Activated naive CD8-positive, alpha-beta T cell (primary cell): ENCODE measurements at regions not wholly inside any gene's neighbourhood (a gene's known extent, or its start where the extent isn't known, plus 50 kb on each side); places are given as distances from the start of the nearest gene placed in this dataset.
"Not testable (repeated sequence)": the region's sequence is repeated elsewhere in the genome, so short reads cannot be mapped to it uniquely, and the experiment has no call there.

Source experiments
- H3K27ac Mint-ChIP-seq: one replicate; pipeline ENCODE4 v1.8.0; 2021; ENCODE audit warnings: mixed read lengths
- H3K27me3 Mint-ChIP-seq: one replicate; pipeline ENCODE4 v1.8.0; 2021; ENCODE audit warnings: mixed read lengths
- H3K36me3 Mint-ChIP-seq: one replicate; pipeline ENCODE4 v1.8.0; 2021; ENCODE audit warnings: mixed read lengths
- H3K4me1 Mint-ChIP-seq: one replicate; pipeline ENCODE4 v1.8.0; 2021; ENCODE audit warnings: low read depth, mixed read lengths
- H3K4me3 Mint-ChIP-seq: one replicate; pipeline ENCODE4 v1.8.0; 2021; ENCODE audit warnings: mild to moderate bottlenecking, mixed read lengths
- H3K9me3 Mint-ChIP-seq: one replicate; pipeline ENCODE4 v1.8.0; 2021; ENCODE audit warnings: low read depth, mixed read lengths

GRCh38 chr15:20356444-20356910 lies 185.1 kb downstream of the GOLGA6L6 start:
- Mint-ChIP-seq H3K27me3 (no peaks in the 10 kb centered on the region), H3K27ac (no peak overlapping the region), H3K36me3 (no peaks in the 10 kb centered on the region), H3K9me3 (no peaks in the 10 kb centered on the region), H3K4me1 (peaks cover 3% of the 10 kb centered on the region), H3K4me3 (peak overlapping the region; percentile 49)

- no peaks in the 10 kb centered on the region for H3K36me3 Mint-ChIP-seq
- H3K27ac Mint-ChIP-seq = no peak overlapping the region
- no peak overlapping the region for H3K4me3 Mint-ChIP-seq
These were observed 186.2 kb downstream of the GOLGA6L6 start for GRCh38 chr15:20355256-20355868.

DNA sequence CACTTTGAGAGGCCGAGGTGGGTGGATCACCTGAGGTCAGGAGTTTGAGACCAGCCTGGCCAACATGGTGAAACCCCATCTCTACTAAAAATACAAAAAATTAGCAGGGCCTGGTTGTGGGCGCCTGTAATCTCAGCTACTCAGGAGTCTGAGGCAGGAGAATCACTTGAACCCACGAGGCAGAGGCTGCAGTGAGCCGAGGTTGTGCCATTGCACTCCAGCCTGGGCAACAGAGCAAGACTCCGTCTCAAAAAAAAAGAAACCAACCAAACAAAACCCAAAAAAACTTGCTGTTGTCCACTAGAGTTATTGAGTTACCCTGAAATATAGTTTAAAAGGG lies 186.7 kb downstream of the GOLGA6L6 start:
- not testable (repeated sequence) for H3K4me1 Mint-ChIP-seq, H3K4me3 Mint-ChIP-seq, H3K27ac Mint-ChIP-seq, H3K36me3 Mint-ChIP-seq, H3K9me3 Mint-ChIP-seq, H3K27me3 Mint-ChIP-seq

More at GRCh38 chr15:20355256-20355868, 186.2 kb downstream of the GOLGA6L6 start:
- H3K9me3 Mint-ChIP-seq = no peaks in the 10 kb centered on the region
- peaks cover 3% of the 10 kb centered on the region for H3K4me1 Mint-ChIP-seq
- H3K27me3 Mint-ChIP-seq = peaks cover 3% of the 10 kb centered on the region

- H3K36me3 Mint-ChIP-seq = no peaks in the 10 kb centered on the region
- H3K27ac Mint-ChIP-seq = no peak overlapping the region
- H3K27me3 Mint-ChIP-seq = peaks cover 3% of the 10 kb centered on the region
- peaks cover 3% of the 10 kb centered on the region for H3K4me1 Mint-ChIP-seq
- H3K4me3 Mint-ChIP-seq = no peak overlapping the region
- H3K9me3 Mint-ChIP-seq = no peaks in the 10 kb centered on the region
These were observed 187.4 kb downstream of the GOLGA6L6 start for GRCh38 chr15:20353966-20354883.

DNA sequence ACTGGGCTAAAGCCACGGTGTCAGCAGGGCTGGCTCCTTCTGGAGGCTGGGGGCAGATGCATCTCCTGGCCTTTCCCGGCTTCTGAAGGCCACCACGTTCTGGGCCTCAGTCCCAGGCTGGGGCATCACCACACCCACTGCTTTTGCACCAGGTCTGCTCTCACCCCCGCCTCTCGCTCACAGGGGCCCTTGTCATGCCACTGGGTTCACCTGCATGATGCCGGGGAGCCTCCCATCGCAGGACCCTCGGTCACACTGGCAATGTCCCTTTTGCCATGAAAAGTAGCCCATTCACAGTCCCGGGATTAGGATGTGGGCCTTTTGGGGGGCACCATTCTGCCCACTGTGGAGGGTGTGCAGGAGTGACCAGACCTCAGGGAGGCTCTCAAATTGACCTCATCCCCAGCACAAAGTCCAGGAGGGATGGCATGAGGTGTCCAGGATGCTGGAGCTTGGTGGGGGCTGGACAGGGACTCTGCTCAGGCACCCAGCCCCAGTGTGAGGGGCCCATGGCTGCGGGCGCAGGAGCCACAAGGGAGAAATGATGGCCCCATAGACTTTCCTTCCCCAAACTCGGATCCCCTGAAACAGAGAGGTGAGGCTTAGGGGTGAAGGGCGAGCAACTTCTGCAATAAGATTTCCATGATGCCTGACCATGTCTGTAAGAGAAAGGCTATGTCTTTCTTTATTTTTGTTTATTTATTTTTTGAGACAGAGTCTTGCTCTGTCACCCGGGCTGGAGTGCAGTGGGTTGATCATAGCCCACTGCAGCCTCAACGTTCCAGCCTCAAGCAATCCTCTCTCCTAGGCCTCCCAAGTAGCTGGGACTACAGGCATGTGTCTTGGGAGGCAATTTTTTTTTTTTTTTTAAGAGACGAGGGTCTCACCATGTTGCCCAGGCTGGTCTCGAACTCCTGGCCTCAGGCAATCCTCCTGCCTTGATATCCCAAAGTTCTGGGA lies 189.1 kb downstream of the GOLGA6L6 start:
- Mint-ChIP-seq H3K9me3 (no peaks in the 10 kb centered on the region), H3K4me3 (no peak overlapping the region), H3K27me3 (peaks cover 3% of the 10 kb centered on the region), H3K4me1 (peaks cover 3% of the 10 kb centered on the region), H3K27ac (no peak overlapping the region), H3K36me3 (no peaks in the 10 kb centered on the region)

- peaks cover 2% of the 10 kb centered on the region for H3K4me1 Mint-ChIP-seq
- H3K36me3 Mint-ChIP-seq = no peaks in the 10 kb centered on the region
- H3K4me3 Mint-ChIP-seq = no peak overlapping the region
- no peak overlapping the region for H3K27ac Mint-ChIP-seq
- peaks cover 3% of the 10 kb centered on the region for H3K27me3 Mint-ChIP-seq
- no peaks in the 10 kb centered on the region for H3K9me3 Mint-ChIP-seq
These were observed 190.1 kb downstream of the GOLGA6L6 start for GRCh38 chr15:20351448-20351971.

DNA sequence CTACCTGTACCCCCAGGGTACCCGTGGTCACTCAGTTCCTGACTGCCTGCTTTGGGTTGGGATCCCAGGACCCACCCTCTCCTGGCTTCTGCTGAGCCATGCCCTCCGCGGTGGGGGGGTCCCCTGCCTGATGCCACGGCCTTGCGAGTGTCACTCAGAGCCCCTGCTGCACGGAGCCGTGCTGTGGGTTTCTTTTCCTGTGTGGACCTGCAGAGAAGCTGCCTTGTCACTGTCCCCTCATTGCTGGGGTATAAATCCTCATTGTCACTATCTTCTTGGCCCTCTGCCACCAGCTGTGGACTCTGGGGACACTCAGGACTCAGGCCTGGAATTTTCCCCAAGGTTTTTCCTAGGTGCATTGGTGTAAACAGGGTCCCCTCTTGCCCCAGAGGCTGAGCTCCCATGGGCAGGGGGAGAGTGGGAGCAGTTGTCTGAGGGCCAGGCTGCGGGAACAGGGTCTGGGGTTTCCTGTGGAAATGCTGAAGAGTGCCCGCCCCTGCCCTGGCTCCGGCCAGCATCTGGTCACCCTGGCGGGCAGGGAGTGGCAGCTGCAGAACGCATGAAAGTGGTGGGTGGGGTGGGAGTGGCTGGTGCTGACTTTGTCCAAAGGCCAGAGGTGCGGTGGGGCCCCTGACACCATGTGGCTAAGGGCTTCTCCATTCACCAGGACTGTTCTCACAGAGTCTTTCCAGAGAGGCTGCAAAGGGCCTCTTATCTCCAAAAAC lies 191.7 kb downstream of the GOLGA6L6 start:
- Mint-ChIP-seq H3K4me3 (no peak overlapping the region), H3K4me1 (no peaks in the 10 kb centered on the region), H3K9me3 (no peaks in the 10 kb centered on the region), H3K36me3 (no peaks in the 10 kb centered on the region), H3K27ac (no peak overlapping the region), H3K27me3 (peaks cover 3% of the 10 kb centered on the region)

DNA sequence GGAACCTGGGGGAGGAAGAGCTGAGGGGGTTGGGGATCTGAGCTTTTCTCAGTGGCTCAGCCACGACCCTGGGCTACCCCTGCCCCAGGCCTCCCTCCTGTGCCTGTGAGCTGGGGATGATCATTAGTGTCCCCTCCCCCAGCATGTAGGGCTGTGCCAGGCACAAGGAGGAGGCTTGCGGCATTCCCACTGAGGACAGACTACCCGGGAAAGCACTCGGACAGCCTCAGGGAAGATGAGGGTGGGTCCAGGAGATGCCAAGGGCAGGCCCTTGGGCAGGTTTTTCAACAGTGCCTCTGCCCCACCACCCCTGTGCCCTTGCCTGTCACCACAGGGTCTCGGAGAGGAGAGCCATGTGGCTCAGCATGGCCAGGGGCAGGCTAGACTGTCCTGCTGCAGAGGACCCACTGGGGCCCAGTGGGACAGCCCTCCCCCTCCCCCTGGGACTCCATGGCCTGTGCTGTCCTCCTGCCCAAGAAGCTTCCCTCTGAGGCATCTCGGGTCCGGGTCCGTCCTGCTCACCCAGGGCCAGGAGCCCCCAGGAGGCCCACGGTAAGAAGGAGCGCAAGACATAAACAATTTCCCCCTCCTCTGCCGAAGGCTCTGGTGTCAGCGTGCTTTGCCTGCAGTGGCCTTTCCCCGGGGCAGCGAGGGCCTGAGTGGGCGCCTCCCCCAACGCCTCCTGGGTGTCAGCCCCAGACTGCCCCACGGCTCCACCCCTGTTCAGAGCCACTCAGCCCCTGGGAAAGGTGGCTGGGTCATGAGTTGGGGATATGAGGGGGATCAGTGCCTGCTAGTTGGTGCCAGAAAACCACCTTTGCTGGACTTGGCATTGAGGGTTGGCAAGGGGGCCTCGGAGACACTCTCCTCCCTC lies 192.5 kb downstream of the GOLGA6L6 start:
- no peak overlapping the region for H3K4me3 Mint-ChIP-seq
- no peaks in the 10 kb centered on the region for H3K4me1 Mint-ChIP-seq
- H3K27ac Mint-ChIP-seq = no peak overlapping the region
- peaks cover 3% of the 10 kb centered on the region for H3K27me3 Mint-ChIP-seq
- H3K36me3 Mint-ChIP-seq = no peaks in the 10 kb centered on the region
- H3K9me3 Mint-ChIP-seq = no peaks in the 10 kb centered on the region

GRCh38 chr15:20348291-20348899 lies 193.2 kb downstream of the GOLGA6L6 start:
- Mint-ChIP-seq H3K27me3 (peaks cover 3% of the 10 kb centered on the region), H3K36me3 (no peaks in the 10 kb centered on the region), H3K4me1 (no peaks in the 10 kb centered on the region), H3K27ac (no peak overlapping the region), H3K4me3 (no peak overlapping the region), H3K9me3 (no peaks in the 10 kb centered on the region)

DNA sequence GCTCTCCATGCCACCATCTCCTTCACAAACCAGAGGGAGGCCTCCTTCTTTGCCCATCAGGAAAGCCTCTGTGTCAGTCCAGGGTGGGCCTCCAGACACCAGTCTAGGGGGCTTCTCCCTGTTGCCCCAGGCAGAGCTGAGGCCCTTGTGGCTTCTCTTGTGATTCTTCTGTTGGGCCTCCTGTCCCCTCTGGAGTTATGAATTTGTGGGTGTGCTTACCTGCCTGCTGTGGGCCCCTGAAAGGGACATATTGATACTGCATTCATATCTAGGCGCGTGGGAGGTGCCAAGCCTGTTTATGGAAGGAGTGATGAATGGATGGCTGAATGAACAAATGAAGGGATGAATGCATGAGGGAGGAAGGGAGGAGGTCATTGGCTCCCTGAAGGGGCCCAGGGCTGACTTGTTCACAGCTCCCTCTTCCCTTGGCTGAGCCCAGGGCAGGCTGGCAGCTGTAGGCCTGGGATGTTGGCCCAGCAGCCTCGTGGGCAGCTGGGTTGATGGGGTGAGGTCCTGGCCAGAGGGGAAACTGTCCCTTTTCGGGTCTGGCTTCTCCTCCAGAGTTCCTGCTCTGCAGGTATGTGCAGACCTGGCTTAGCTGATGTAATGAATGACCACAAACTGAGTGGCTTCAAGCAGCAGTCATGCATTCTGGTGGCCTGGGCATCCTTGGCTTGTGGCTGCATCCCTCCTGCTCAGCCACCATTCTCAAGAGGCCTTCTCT lies 195.4 kb downstream of the GOLGA6L6 start:
- Mint-ChIP-seq H3K4me3 (no peak overlapping the region), H3K27ac (no peak overlapping the region), H3K9me3 (no peaks in the 10 kb centered on the region), H3K36me3 (no peaks in the 10 kb centered on the region), H3K4me1 (no peaks in the 10 kb centered on the region), H3K27me3 (peaks cover 1% of the 10 kb centered on the region)

DNA sequence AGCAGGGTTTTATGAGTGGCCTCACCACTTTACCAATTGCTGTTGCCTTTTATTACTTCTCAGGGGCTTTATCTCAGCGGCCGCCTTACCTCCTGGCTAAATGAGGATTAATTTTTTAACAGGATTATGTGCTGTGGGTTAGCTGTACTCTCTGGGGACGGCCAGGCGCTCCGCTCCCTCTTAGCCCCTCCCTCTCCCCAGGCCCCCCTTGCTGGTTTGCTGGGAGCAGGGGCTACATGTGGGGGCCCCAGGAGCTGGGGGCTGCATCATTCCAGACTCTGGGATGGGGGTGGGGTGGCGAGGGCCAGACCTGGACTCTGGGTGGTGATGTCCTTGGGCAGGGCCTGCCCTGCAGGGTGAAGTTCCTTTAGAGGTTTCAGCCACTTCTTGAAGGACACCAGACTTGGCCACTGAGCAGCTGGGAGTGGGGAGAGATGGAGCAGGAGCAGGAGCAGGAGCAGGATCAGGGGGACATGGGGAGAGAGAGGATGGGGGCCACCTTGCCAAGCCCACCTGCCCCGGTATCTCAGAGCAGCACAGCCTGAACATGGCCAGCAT lies 196.1 kb downstream of the GOLGA6L6 start:
- Mint-ChIP-seq H3K36me3 (no peaks in the 10 kb centered on the region), H3K4me1 (no peaks in the 10 kb centered on the region), H3K27ac (no peak overlapping the region), H3K4me3 (no peak overlapping the region), H3K9me3 (no peaks in the 10 kb centered on the region), H3K27me3 (no peaks in the 10 kb centered on the region)

DNA sequence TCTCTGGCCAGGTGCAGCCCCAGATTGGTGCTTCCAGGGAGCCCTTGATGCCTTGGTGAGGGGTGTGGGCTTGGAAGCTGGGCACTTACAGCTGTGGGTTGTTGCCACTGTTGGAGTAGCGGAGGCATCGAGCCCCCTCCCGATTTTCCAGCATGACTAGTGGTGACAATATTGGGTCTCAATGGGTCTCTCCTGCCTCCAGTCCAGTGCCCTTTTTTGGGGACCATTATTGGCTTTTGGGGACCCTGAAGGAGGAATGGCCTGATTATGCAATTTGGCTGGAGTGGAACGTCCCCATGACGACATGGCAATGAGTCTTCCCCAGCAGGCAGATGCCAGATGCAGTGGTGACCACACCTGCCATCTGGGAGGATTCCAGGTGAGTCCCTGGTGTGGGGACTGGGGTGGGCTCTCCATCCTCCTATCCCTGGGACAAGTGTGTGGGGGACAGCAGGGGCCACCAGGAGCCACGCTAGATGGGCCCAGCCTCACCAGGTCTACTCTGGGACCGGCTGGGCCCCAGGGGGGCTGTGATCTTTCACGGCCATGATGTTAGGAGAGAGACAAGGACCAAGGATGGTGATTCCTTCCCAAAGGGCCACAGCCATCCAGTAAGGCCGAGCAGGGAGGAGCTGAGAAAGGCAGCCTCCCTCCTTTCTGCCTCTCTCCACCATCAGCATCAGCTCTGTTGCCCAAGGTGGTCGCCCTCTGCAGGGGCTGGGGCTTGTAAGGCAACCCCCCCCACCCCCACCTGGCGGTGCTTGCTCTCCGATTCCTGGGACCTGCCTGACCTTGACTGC lies 196.8 kb downstream of the GOLGA6L6 start:
- H3K4me1 Mint-ChIP-seq = no peaks in the 10 kb centered on the region
- H3K9me3 Mint-ChIP-seq = no peaks in the 10 kb centered on the region
- no peaks in the 10 kb centered on the region for H3K36me3 Mint-ChIP-seq
- no peaks in the 10 kb centered on the region for H3K27me3 Mint-ChIP-seq
- H3K4me3 Mint-ChIP-seq = no peak overlapping the region
- no peak overlapping the region for H3K27ac Mint-ChIP-seq
